GM19035 (cell line): ENCODE measurements at regions not wholly inside any gene's neighbourhood (a gene's known extent, or its start where the extent isn't known, plus 50 kb on each side); places are given as distances from the start of the nearest gene placed in this dataset.
"Not testable (repeated sequence)": the region's sequence is repeated elsewhere in the genome, so short reads cannot be mapped to it uniquely, and the experiment has no call there.

Source experiments
- ATAC-seq: cut with Tn5 transposase; IDR thresholded peaks from one replicate; pipeline ENCODE4 v1.9.1; 2021; ENCODE audit not compliant: unreplicated experiment

DNA sequence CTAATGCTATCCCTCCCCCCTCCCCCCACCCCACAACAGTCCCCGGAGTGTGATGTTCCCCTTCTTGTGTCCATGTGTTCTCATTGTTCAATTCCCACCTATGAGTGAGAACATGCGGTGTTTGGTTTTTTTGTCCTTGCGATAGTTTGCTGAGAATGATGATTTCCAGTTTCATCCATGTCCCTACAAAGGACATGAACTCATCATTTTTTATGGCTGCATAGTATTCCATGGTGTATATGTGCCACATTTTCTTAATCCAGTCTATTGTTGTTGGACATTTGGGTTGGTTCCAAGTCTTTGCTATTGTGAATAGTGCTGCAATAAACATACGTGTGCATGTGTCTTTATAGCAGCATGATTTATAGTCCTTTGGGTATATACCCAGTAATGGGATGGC lies 133.7 kb upstream of the ANK3 start:
- ATAC-seq = not testable (repeated sequence)

DNA sequence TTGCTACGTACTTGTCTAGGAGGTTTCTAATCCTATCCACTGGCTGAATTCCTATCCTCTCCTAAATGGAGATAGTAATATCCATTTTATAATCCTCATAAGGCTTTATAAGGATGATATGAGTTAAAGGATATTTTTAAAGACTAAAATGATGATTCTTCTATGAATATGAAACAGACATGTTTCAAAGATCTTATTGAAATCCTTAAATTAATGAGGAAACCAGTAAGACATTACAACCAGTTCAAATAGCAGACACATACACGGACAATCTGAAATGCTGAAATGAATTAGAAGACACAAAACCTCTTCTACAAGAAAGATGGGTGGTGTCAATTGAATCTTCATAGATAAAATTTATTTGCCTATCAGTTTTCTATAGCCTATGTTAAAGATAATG lies 132.9 kb upstream of the ANK3 start:
- no peak for ATAC-seq

DNA sequence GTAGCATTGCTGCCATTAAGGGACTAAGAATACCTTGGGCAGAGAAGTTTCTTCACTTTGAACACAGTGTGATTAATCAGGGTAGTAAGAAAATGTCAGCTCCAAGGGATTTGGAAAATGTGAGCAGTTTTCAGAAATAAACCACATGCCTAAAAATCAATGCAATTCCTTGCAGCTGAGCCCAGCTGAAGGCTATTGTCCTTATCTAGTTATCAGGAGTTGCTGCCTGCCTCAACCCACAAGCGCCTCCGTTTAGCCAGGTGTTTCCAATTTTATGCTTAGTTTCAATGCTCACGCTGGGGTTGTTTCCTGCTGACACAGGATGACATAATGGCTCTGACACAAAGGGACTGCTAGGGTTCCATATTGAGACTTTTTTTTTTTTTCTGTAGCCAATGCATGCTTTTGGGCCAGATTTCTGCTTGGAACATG lies 132.3 kb upstream of the ANK3 start:
- no peak for ATAC-seq

DNA sequence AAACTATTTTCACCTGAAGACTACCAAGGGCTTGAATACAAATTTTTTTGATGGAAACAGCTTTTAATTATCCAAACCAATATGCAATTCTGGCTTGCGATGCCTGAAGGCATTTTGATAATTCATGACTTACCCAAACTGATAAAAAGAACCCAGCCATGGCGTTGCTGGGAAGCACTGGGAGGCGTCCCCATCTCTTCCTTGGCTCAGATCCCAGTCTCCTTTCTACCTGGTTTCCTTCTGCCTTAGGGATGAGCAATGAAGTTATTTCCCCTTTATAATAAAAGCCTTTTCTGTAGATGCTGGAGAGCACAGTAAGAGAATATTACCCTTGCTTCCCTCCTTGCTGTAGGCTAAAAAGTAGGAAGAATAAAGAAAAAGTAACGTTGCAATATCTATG lies 129.1 kb upstream of the ANK3 start:
- ATAC-seq = no peak

DNA sequence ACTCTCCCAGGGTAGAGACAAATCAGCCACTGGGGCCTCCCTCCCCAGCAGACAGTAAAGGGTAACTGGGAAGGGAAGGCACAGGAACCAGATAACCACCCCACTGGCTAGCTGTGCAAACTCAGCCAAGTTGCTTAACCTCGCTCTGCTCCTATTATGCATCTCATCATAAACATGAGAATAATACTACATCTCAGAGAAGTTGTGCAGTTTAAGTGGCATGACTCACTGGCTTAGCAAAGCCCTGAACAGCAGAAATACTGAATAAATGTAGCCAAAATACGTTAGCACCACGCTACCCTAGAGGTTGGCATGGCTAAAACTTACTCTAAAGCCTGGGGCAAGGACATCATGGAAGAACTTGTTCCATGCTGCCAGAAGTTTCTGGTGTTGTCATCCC lies 128.1 kb upstream of the ANK3 start:
- no peak for ATAC-seq

DNA sequence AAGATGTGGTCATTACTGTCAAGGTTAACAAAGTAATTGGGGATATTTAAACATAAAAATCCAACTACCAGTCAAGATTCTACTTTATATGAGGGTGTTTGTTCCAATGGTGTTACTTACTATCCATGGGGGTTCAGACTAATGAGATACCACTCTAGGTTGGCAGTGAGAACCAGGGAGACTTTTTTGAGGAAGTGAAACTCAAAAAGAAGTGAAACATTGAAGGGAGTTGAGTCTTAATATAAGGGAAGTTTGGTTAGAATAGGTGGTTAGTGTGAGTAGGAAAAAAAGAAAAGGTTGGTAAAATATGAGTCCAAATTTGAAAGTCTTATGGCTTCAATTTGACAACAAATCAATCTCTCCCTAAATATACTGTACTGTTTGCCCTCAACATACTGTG lies 123.6 kb upstream of the ANK3 start:
- no peak for ATAC-seq

DNA sequence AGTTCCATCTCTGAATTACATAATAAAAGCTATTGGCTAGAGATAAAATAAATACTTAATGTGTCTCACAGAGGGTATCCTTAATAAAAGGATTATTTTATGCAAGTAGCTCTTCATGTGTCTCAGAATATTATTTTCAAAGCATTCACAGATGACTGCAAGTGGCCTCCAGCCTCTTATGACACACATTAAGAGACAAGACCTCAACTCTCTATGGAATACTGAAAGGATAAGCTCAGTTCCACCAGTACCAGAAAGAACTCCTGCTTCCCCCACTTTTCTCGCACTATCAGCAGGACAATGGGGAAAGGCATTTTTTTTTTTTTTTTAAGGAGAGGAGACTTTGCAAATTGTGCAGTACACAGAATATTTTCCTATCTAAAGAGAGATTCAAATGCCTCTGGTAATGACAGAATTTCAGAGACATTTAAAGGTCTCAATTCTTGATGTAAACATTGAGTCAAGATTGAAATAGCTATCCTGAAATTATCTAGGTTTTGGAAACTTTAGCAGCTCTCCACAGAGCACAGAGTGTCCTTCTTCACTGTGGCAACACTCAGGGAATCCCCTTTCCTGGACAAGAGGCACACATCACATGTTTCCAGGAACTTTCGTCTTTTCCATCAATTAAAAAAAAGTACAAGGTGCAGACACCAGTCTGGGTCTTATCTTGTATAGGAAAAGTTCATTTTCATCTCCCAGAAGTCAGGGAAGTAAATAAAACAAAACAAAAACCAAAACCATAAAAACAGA lies 122.0 kb upstream of the ANK3 start:
- no peak for ATAC-seq

DNA sequence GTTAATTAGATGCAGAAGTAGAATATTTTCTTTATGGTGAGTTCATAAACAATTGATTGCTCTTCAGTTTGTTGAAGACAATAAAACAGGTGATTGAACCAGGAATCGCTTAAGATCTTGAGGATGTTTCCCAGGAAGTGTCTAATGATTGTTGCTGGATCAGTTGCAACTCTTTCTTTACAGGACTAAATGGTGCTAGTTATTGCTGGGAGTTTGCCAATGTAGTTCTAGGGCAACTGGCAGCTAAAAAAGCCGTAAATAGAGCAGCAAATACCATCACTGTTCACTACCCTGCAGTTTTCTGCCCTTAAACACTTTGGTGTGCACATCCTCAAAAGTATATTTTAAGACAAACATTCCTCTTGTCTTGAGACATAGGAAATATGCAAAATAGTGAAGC lies 119.2 kb upstream of the ANK3 start:
- no peak for ATAC-seq

DNA sequence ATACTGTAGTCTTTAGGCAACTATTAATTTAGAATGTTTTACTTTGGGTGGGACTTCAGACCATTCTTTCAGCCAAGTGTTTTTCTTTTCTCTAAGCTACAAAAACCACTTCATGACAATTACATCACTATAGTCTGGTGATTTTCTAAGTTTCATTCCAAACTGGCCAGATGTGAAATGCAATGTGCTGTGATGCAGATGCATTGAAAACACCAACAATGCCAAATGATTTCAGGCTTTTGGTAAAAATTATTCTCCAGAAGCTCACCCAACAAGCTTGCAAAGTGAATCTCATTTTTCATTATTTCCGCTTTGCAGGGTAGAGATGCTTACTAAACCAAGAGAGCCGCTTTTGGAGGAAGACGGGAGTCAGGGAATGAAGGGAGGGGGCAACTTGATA lies 118.4 kb upstream of the ANK3 start:
- no peak for ATAC-seq

DNA sequence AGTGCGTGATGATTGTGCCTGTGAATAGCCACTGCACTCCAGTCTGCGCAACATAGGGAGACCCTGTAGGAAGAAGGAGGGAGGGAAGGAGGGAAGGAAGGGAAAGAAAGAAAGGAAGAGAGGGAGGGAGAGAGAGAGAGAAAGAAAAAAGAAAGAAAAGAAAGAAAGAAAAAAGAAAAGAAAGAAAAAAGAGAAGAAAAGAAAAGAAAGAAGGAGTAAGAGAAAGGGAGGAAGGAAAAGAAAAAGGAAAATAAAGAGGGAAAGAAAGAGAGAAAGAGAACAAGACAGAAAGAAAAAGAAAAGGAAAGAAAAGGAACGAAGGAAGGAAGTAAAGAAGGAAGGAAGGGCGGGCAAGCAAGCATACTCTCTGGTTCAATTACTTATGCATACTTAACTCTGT lies 112.9 kb upstream of the ANK3 start:
- no peak for ATAC-seq

DNA sequence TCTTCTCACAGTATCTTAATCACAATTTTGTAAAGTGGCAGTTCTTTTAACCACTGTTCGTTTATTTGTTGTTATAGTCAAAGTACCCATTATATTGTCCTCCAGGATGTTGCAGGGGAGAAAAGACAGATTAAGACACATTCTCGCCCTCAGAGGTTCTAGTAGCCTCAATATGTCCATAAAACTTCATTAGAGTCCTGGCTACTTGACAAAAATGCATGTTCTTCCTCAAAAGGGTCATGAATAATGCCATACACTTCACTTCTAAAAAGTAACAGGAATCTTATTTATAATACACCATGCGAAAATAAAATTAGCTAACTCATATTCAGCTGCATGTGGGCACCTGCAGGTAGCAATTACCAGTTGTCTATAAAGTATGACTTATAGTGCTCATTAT lies 109.3 kb upstream of the ANK3 start:
- no peak for ATAC-seq

DNA sequence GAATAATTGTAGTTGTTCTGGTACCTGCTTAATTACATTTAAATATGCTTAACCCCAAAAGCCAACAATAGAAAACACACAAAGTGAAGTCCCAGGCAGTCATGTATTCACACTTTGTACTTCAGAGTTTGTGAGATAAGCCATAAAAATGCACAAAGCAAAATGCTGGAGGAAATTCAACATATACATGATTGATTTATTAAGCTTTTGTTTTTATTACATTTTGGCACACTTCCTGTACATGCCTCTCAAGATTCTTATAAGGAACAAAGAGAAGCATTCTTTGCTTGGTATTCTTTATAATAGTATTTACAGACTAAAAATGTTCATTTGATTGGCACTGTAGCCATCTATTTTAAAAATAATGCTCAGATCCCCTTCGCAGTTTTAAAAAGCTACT lies 107.7 kb upstream of the ANK3 start:
- ATAC-seq = no peak

DNA sequence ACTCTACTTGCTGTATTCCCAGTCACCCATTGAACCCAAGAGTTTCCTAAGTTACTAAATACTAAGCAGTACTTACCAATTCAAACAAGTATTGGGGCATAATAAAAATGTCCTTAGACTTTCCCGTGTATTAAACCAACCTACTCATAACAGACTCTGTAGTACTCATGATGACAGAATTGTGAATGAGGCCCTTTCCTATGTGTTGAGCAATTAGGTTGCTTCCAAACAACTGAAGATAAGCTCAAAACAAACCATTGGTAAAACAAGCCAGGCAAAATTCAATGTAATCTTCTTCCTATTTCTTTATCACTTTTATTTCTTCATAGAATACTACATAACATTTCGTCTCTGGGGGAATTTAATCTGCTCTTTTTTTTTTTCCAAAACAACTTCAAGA lies 106.5 kb upstream of the ANK3 start:
- ATAC-seq = no peak

DNA sequence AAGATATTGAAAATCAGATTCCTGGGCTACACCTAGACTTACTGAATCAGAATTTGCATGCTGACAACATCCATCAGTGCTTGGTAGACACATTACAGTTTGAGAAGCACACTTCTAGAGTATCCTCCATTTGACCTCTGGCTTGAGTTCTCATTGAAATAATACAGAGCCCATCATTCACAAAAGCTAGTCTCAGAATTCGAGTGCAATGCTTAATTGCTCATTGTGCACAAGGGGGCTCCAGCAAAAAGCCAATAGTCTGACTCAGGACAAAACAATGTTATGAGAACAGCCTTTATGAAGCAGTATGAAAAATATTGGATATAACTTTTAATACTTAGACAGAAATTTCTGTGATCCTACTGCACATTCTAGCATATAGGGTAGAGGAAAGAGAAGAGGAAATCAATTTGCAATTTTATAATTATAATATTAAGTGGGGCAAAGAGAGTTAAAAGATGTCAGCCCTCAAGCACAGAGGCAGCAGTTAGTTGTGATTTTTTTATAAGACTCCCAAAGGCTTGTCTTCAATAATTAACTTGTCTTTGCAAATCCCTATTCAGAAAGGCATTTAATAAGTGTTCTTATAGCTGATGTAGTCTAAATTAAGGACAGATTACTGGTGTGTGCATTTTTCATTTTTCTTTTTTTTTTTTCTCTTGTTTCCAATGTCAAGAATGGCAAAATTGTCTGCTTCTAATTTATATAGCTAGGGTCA lies 105.8 kb upstream of the ANK3 start:
- ATAC-seq = no peak

DNA sequence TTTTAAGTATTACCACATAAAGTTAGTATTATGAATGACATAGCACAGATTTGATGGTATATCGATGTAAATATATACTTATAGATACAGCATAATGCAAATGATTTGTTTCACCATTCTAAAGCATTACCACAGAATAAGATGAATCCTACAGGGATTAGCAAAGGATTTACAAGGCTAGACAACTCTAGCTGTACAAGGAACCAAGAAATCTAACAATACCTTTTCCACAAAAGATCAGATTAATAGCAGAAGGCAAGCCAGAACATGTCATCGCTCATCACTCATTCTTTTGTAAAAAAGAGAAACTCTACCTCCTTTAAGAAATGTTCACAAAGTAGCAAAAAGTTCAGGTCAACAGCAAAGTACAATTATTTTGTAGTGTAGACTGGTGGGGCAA lies 105.1 kb upstream of the ANK3 start:
- no peak for ATAC-seq

DNA sequence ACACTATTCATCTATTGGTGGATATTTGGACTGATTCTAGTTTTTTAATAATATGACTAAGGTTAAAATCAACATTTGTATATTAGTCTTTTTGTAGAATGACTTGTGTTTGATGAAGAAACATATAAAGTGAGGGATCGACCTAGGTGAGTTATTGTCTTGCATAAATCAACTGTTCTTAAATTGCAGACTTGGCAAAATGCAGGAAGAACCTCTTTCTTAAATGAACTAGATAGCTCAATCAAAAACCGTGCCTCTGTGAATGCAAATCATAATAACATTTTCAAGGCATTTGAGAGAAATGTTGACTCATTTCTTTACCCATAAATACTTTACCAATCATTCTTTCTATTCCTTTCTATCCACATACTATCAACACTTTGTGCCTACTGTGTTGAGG lies 101.5 kb upstream of the ANK3 start:
- ATAC-seq = no peak

DNA sequence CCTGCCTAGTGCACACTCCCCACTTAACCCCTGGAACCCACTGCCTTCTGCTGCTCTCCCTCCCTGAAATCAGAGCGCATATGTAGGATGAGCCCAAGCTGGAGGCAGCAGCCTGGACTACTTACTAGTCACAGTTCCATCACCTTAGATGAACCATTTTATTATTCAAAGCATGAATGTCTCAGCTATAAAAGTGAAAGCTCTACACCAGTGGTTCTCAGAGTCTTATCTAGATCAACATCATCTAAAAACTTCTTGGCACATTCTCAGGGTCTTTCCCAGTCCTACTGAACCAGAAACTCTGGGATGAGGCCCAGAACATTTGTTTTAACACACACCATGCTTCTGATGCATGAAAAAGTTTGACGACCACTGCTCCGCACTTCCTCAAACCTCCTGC lies 100.3 kb upstream of the ANK3 start:
- ATAC-seq = no peak

DNA sequence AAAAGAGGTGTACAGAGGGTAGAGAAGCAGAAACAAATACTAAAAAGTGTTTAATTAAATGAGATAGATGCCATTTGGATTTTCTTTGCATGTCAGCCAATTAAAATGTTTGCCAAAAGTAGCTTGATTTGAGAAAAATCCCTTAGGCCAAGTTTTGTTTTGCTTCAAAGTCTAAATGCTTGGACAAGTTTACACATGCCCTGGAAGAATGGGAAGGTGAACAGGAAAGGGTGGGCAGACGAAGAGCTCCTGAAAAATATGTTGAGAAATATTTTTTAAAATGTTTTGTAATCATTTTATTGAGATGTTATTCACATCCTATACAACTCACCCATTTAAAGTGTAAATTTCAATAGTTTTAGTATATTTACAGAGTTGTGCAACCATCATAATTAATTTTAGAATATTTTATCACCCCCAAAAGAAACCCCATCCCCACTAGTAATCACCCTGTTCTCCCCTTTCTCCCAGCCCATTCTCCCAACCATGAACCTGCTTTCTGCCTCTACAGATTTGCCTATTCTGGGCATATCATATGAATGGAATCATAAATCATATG lies 98.5 kb upstream of the ANK3 start:
- no peak for ATAC-seq

DNA sequence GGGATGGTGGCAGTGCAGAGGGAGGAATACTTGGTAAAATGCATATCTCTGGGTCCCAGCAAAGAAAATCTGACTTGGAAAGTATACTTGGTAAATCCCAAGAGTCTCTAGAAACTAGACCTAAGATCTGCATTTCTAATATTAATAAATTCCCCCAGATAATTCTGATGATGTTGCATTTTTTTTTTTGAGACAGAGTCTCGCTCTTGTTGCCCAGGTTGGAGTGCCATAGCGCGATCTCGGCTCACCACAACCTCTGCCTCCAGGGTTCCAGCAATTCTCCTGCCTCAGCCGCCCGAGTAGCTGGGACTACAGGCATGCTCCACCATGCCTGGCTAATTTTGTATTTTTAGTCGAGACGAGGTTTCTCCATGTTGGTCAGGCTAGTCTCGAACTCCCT lies 97.9 kb upstream of the ANK3 start:
- ATAC-seq = no peak

DNA sequence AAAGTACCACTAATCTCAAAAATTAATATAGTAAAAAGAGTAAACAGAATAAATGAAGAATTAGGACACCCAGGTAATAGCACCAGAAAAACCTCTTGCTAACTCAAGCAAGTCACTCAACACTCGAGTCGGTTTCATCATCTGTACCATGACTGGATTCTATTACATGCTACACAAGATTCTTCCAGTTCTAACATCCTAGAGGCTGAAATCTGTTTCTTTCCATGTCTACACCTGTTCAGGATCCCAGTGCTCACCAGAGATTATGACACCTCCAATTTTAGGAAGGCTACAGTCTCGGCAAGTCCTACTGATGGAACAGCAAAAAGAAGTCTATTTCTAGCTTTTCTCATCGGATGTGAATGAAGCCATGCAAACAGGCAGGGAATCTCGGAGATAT lies 95.3 kb upstream of the ANK3 start:
- ATAC-seq = no peak

DNA sequence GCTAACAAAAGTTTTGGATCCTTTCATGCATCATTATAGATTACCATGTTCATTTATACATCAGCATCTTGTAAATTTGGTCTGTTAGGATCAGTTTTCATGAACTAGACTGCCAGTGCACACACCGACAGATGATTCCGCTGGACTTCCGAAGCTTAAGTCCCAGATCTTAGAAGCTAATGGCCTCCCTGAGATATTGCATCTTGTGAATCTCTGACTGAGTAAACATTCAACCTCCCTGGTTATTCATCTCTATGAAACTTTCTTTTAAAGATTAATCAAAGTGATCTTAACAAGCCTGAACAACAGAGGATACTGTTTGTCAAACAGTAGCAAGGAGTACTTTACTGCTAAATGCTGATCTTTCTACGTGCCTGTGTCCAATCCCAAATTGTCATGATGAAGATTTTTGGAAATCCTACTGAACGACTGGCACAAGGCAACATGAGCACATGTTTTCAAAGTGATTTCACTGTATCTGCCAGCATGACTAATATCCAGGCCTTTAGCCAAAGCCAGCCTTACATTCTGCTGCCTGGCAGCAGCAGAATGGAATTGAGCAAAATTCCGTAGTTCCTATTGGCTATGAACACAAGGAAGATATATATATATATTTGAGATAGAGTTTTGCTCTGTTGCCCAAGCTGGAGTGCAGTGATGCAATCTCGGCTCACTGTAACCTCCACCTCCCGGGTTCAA lies 91.3 kb upstream of the ANK3 start:
- no peak for ATAC-seq
